ENCODE measurements at regions not wholly inside any gene's neighbourhood (a gene's known extent, or its start where the extent isn't known, plus 50 kb on each side); places are given as distances from the start of the nearest gene placed in this dataset.
"Not testable (repeated sequence)": the region's sequence is repeated elsewhere in the genome, so short reads cannot be mapped to it uniquely, and the experiment has no call there.

DNA sequence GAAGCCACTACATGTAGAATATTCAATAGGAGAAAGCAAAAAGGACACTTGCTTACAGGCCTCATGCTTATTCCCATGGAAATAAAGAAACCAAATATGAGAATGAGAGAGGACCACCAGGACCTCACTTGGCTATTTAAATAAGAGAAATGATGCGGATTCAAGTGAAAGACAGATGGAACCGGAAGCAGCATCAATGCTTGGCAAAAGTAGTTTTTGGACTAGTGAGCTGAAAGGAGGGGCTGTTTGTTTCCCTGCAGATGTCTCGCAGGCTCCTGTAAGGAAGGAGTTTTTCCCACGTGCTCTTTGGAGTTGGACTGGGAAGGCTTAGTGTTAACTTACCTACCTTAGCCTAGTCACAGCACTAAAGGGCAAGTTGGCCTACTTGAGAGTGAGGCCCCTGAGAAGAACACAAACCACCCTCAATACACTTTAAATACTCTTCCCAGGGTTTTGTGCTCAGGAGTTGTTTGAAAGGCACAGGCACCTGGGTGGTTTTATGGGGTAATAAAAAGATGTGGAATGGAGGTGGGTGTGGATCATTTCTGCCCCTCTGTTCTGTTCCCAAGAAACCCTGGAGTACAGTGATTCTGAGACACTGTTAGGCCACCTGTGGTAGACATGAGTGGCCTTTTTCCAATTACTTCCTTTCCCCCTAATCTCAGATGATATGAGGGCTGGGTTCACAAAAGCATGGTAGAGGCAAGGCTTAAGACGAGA is 113.3 kb upstream of the C1GALT1C1 start:
- Mint-ChIP-seq H3K4me1 (no peaks in the 10 kb centered on the region), H3K27ac (no peak overlapping the region), H3K36me3 (peaks cover 3% of the 10 kb centered on the region), H3K4me3 (no peak overlapping the region), H3K27me3 (no peaks in the 10 kb centered on the region), H3K9me3 (ENCODE audit: low read depth) (no peaks in the 10 kb centered on the region)
- DNase-seq (no peak), ATAC-seq (no peak)
- CTCF ChIA-PET = no interaction called here

DNA sequence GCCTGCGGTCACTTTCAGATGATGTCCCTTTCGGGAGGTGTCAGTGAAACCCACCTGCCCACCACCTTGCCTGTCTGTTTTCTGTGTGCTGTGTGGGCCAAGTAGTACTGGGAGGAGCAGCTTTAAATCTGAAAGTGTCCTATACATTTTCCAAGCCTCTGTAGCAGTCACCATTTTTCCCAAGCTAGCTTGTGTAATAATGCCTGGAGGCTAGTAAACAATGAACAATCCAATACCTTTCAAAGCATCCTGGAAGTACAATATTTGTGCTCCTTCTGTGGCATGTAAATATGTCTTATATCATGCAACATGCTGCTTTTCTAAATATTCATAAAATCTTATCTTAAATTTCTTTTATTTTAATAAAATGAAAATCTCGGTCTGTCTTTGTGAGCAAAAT is 111.6 kb upstream of the C1GALT1C1 start:
- CTCF ChIA-PET = no interaction called here
- H3K27me3 Mint-ChIP-seq = no peaks in the 10 kb centered on the region
- ATAC-seq = no peak
- no peak overlapping the region for H3K27ac Mint-ChIP-seq
- H3K9me3 Mint-ChIP-seq (ENCODE audit: low read depth) = no peaks in the 10 kb centered on the region
- H3K4me1 Mint-ChIP-seq = peaks cover 4% of the 10 kb centered on the region
- no peak for DNase-seq
- peaks cover 3% of the 10 kb centered on the region for H3K36me3 Mint-ChIP-seq
- no peak overlapping the region for H3K4me3 Mint-ChIP-seq

DNA sequence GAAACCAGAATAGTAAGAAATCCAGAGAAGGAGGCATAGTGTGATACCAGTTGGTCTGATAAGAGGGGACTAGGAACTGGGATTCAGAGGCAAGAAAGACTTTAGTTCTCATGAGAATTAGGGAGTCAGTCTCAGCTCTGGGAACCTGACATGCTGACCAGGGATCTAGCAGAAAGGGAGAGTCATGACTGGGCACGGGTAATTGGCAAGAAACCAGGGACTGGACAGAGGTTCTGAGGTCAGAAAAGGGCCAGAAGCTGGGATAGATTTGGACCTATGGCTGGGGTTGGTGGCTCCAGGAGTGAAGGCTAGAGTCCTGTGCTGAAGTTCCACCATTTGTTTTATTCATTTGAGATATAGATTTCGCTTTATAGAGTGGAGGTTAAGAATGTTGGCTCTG is 110.2 kb upstream of the C1GALT1C1 start:
- ATAC-seq = no peak
- CTCF ChIA-PET = no interaction called here
- no peak overlapping the region for H3K27ac Mint-ChIP-seq

DNA sequence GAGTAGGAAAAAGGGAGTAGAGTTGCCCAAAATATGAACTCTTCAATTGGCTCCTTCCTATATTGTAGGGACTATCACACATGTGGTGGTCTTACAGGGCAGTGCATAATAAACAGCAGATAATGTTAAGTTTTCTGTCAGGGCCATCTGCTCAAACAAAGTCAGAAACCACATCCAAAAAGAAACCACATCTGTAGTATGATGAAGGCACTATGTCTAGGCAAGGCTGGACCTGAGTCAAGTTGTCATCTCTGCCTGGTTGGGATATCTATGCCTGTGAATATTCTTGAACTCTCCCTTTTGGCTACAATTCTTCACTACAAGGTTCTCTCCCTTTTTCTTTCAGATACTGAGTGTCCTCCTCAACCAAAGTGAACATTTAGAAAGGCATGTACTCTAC is 109.4 kb upstream of the C1GALT1C1 start:
- CTCF ChIA-PET = interaction anchor here (0.6 kb wide), 1 partner anchor 243 kb away, joined by 3 read pairs; no protein-coding TSS in a partner anchor
- no peak for DNase-seq
- ATAC-seq = no peak
- Mint-ChIP-seq H3K27ac (no peak overlapping the region), H3K4me3 (no peak overlapping the region), H3K36me3 (no peaks in the 10 kb centered on the region), H3K9me3 (ENCODE audit: low read depth) (no peaks in the 10 kb centered on the region), H3K4me1 (peaks cover 4% of the 10 kb centered on the region), H3K27me3 (no peaks in the 10 kb centered on the region)

More for the DNA sequence above, 110.2 kb upstream of the C1GALT1C1 start:
- H3K4me3 Mint-ChIP-seq = no peak overlapping the region
- no peak for DNase-seq
- H3K36me3 Mint-ChIP-seq = peaks cover 1% of the 10 kb centered on the region
- no peaks in the 10 kb centered on the region for H3K27me3 Mint-ChIP-seq
- H3K9me3 Mint-ChIP-seq (ENCODE audit: low read depth) = no peaks in the 10 kb centered on the region
- H3K4me1 Mint-ChIP-seq = peaks cover 4% of the 10 kb centered on the region

DNA sequence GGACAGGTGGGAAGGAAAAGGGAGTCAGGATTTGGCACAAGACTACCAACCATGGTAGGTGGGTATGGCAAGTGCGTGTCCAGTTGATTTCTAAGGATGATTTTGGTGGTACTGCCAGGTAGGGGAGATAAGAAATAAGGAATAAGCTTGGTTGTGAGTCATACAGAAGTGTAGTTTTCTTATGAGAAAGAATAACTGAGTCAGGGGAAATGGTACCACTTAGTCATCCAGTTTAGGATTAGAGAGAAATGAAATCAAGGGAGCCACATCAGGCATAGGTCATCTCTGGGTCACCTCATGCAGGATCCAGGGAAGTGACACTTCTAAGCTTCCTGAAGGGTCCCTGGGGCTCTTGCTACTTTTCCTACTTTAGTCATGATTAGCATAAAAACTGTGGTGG is 107.1 kb upstream of the C1GALT1C1 start:
- ATAC-seq = no peak
- no peak for DNase-seq
- H3K4me3 Mint-ChIP-seq = no peak overlapping the region

DNA sequence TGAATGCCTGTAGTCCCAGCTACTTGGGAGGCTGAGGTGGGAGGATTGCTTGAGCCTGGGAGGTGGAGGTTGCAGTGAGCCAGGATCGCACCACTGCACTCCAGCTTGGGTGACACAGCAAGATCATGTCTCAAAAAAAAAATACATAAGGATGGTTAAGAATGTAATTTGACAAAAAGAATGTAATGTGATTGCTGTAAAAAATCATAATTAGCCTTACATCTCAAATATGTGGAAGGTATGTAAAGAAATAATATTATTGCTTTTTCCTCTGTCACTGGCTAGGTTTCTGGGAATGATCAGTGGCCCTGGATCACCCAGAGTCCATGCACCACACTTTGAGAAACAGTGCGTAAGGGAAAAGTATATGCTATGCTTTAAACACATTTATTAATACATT is 106.1 kb upstream of the C1GALT1C1 start:
- Mint-ChIP-seq H3K36me3 (no peaks in the 10 kb centered on the region), H3K27me3 (peaks cover 2% of the 10 kb centered on the region), H3K4me1 (peaks cover 4% of the 10 kb centered on the region), H3K27ac (no peak overlapping the region), H3K4me3 (no peak overlapping the region), H3K9me3 (ENCODE audit: low read depth) (no peaks in the 10 kb centered on the region)
- ATAC-seq = no peak
- no peak for DNase-seq
- CTCF ChIA-PET = no interaction called here

More for the DNA sequence above, 107.1 kb upstream of the C1GALT1C1 start:
- no peaks in the 10 kb centered on the region for H3K9me3 Mint-ChIP-seq (ENCODE audit: low read depth)
- H3K27ac Mint-ChIP-seq = no peak overlapping the region
- H3K4me1 Mint-ChIP-seq = peaks cover 4% of the 10 kb centered on the region
- H3K27me3 Mint-ChIP-seq = no peaks in the 10 kb centered on the region
- CTCF ChIA-PET = no interaction called here
- no peaks in the 10 kb centered on the region for H3K36me3 Mint-ChIP-seq

DNA sequence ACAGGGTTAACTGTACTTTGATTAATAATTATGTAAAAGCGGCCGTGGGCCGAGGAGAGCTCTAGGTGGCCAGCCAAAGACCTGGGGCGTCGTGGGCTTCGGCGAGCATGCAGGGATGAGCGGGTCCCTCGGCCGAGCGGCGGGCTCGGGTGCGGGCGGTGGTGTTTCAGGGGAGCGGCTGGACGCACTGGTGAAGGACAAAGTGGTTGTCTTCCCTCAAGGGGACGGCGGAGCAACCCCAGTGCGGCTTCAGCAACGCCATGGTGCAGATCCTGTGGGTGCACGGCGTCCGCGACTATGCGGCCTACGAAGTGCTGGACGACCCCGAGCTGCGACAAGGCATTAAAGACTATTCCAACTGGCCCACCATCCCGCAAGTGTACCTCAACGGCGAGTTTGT is 103.0 kb upstream of the C1GALT1C1 start:
- H3K27ac Mint-ChIP-seq = no peak overlapping the region
- H3K4me1 Mint-ChIP-seq = peaks cover 4% of the 10 kb centered on the region
- no peaks in the 10 kb centered on the region for H3K9me3 Mint-ChIP-seq (ENCODE audit: low read depth)
- ATAC-seq (no peak), DNase-seq (no peak)
- no peaks in the 10 kb centered on the region for H3K36me3 Mint-ChIP-seq
- CTCF ChIA-PET = no interaction called here
- H3K4me3 Mint-ChIP-seq = no peak overlapping the region
- H3K27me3 Mint-ChIP-seq = peaks cover 2% of the 10 kb centered on the region

DNA sequence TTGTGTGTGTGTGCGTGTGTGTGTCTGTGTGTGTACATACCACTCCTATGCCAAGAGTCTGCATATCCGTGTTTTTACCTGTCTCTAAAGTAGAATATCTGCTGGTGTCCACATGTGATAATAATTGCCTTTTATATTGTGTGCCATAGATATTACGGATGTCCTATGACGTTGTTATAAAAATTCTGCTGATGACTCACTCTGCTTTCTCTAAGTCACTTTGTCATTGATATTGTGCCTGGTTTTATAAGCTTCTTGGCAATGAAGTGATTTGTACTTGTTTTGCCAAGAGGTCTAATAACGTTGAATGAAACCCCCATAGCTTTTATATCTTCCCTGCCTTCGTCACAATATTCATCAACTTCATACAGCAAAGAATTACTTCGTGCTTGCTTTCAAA is 102.6 kb upstream of the C1GALT1C1 start:
- DNase-seq (no peak), ATAC-seq (no peak)
- Mint-ChIP-seq H3K4me3 (no peak overlapping the region), H3K4me1 (peaks cover 4% of the 10 kb centered on the region), H3K27me3 (peaks cover 2% of the 10 kb centered on the region), H3K27ac (no peak overlapping the region), H3K9me3 (ENCODE audit: low read depth) (no peaks in the 10 kb centered on the region), H3K36me3 (no peaks in the 10 kb centered on the region)
- CTCF ChIA-PET = no interaction called here

DNA sequence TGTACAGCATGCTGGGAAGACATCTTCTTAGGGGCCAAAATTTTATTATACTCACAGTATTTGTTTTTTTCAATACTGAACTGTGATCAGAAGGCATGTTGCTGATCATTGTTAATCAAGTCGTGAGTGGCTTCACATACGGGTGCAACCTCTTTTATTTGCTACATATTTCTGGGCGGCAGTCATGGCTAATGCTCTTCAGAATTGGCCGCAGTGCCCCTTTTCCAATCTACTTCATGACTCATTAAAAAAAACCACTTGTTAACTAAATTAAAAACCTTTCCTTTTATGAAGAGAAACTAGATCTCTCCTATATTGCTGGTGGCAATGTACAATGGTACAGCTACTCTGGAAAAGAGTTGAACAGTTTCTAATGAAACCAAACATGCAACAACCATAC is 101.5 kb upstream of the C1GALT1C1 start:
- H3K27ac Mint-ChIP-seq = no peak overlapping the region
- no peaks in the 10 kb centered on the region for H3K36me3 Mint-ChIP-seq
- DNase-seq (no peak), ATAC-seq (no peak)
- H3K27me3 Mint-ChIP-seq = peaks cover 2% of the 10 kb centered on the region
- no peaks in the 10 kb centered on the region for H3K9me3 Mint-ChIP-seq (ENCODE audit: low read depth)
- H3K4me3 Mint-ChIP-seq = no peak overlapping the region
- H3K4me1 Mint-ChIP-seq = no peaks in the 10 kb centered on the region
- CTCF ChIA-PET = no interaction called here

DNA sequence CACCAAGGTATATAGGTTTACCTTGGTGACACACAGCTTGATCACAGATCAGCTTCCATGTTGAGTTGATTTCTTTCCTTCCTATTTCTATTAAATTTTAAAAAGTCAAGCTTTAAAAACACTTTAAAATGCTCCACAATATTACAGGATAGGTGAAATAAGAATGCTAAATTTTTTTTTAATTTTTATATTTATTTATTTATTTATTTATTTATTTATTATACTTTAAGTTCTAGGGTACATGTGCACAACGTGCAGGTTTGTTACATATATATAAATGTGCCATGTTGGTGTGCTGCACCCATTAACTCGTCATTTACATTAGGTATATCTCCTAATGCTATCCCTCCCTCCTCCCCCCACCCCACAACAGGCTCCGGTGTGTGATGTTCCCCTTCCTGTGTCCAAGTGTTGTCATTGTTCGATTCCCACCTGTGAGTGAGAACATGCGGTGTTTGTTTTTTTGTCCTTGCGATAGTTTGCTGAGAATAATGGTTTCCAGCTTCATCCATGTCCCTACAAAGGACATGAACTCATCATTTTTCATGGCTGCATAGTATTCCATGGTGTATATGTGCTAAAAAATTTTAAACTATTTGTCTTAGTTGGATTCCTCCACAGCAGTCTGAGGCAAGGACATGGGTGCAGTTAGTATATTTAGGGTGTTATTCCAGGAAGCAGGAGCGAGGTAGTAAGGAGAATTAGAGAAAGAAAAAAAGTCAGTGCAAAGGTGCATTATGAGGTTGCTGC is 99.8 kb upstream of the C1GALT1C1 start:
- H3K4me1 Mint-ChIP-seq; DNase-seq; H3K4me3 Mint-ChIP-seq; CTCF ChIA-PET; H3K27me3 Mint-ChIP-seq; H3K9me3 Mint-ChIP-seq (ENCODE audit: low read depth); H3K27ac Mint-ChIP-seq; ATAC-seq; H3K36me3 Mint-ChIP-seq: not testable (repeated sequence)

DNA sequence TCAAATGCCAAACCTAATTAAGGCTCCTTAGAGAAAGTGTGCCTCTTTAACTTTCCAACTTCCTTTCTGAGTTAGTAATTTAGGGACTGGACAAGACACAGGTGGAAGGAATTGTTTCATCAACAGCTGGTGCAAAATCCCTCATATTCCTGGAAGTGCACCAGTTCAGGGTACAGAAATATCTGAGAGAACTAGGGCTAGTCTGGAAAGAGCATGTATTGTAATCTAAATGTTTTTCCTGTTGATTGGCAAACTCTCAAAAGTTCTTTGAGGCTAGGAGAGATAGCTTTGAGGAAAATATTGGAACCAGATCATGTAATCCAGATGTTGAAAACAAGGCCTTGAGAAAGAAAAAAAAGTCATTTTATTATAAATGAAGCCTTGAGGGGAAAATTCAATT is 98.1 kb upstream of the C1GALT1C1 start:
- H3K36me3 Mint-ChIP-seq = no peaks in the 10 kb centered on the region
- no peaks in the 10 kb centered on the region for H3K9me3 Mint-ChIP-seq (ENCODE audit: low read depth)
- H3K4me3 Mint-ChIP-seq = no peak overlapping the region
- peaks cover 6% of the 10 kb centered on the region for H3K4me1 Mint-ChIP-seq
- CTCF ChIA-PET = no interaction called here
- no peak for ATAC-seq
- H3K27ac Mint-ChIP-seq = no peak overlapping the region
- no peak for DNase-seq
- peaks cover 2% of the 10 kb centered on the region for H3K27me3 Mint-ChIP-seq

DNA sequence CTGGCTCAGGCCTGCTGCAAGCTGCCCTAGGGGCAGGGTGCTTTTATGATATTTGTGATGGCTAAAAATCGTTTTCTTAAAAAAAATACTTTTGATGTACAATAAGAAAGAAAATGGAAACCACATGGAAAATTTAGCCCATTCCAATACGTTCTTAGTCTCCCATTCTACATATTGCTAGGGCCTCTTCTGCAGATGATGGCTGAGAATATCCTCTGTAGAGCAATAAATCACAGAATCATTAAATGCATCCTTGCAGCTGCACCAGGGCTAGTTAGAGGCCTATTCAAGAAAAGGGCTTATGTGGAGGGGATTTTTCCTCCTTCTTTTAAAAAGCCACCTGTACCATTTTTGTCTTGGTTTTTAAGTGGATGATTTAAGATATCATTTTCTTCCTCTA is 97.6 kb upstream of the C1GALT1C1 start:
- Mint-ChIP-seq H3K36me3 (no peaks in the 10 kb centered on the region), H3K27me3 (peaks cover 2% of the 10 kb centered on the region), H3K27ac (no peak overlapping the region), H3K4me3 (no peak overlapping the region), H3K9me3 (ENCODE audit: low read depth) (no peaks in the 10 kb centered on the region), H3K4me1 (peaks cover 6% of the 10 kb centered on the region)
- no peak for DNase-seq
- no peak for ATAC-seq
- CTCF ChIA-PET = no interaction called here

DNA sequence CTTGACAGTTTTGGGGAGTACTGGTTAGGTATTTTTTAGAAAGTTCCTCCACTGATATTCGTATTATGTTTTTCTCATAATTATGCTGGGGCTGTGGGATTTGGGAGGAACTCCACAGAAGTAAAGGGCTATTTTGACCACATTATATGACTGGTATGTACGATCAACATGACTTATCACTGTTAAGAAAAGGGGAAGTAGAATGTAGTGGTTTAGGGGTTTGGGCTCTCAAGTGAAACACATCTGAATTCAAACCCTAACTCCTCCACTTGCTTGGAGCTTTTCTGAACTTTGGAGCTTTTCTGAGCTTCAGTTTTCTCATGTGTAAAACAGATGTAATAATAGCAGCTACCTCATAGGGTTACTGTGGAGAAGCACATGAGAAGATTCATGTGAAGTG is 96.4 kb upstream of the C1GALT1C1 start:
- no peak for DNase-seq
- CTCF ChIA-PET = no interaction called here
- Mint-ChIP-seq H3K4me1 (peaks cover 6% of the 10 kb centered on the region), H3K27ac (no peak overlapping the region), H3K27me3 (no peaks in the 10 kb centered on the region), H3K9me3 (ENCODE audit: low read depth) (no peaks in the 10 kb centered on the region), H3K4me3 (no peak overlapping the region), H3K36me3 (no peaks in the 10 kb centered on the region)
- ATAC-seq = no peak

DNA sequence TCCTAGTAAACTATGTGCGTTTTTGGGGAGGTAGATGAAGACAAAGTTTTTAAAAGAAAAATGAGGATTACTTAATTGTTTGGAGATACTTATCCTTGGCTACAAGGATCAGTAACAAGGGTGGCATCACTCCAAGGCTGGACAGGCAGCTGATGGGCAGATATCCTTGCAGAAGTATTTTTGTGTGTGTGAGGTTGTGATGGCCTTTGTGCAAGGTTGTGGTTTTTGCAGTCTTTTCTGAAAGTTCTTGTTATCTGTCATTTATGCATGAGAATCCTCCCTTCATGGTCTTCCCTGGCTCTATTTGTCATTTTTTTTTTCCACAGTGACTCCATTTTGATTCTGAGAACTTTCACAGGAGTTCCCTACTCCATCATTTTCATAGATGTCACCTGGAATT is 96.0 kb upstream of the C1GALT1C1 start:
- H3K27ac Mint-ChIP-seq = no peak overlapping the region
- H3K9me3 Mint-ChIP-seq (ENCODE audit: low read depth) = no peaks in the 10 kb centered on the region
- H3K27me3 Mint-ChIP-seq = no peaks in the 10 kb centered on the region
- no peak for DNase-seq
- H3K36me3 Mint-ChIP-seq = no peaks in the 10 kb centered on the region
- no peak overlapping the region for H3K4me3 Mint-ChIP-seq
- CTCF ChIA-PET = no interaction called here
- peaks cover 6% of the 10 kb centered on the region for H3K4me1 Mint-ChIP-seq
- ATAC-seq = no peak

All from activated CD8-positive, alpha-beta memory T cell treated with anti-CD3 and anti-CD28 coated beads, Interleukin-2, amount 10 ng/mL, durations not matched to agents 7 days and 5 days (primary cell).